ENCODE measurements at regions not wholly inside any gene's neighbourhood (a gene's known extent, or its start where the extent isn't known, plus 50 kb on each side); places are given as distances from the start of the nearest gene placed in this dataset.

GRCh38 chr9:82406456-82407085 lies 418.0 kb downstream of the SPATA31D1 start:
- no peak overlapping the region for H2BK5ac ChIP-seq (ENCODE audit: insufficient read length, low read length)
- no peak overlapping the region for H2AFZ ChIP-seq (ENCODE audit: low read length)
- no peak overlapping the region for H4K91ac ChIP-seq (ENCODE audit: insufficient read length, low read depth, low read length)
- no peak overlapping the region for H2BK20ac ChIP-seq (ENCODE audit: low read depth, low read length, poor library complexity, severe bottlenecking)
- no peak for TF ChIP-seq CTCF (conservative IDR thresholded peaks at IDR 0.05)
- no peaks in the 10 kb centered on the region for H3K36me3 Mint-ChIP-seq (ENCODE audit: insufficient read depth in 1 of 3, low read depth in 3 of 3)
- no peak overlapping the region; a peak in 1 of 7 replicates for H3K27ac Mint-ChIP-seq
- H3K23ac ChIP-seq (ENCODE audit: insufficient read length, low read depth, low read length): no peak overlapping the region
- H3K18ac ChIP-seq (ENCODE audit: insufficient read length, low read depth, low read length): no peak overlapping the region
- WGBS (ENCODE audit: extremely low coverage, insufficient read length, low lambda C conversion rate): no CpG with 5 or more reads among the region's 3 CpGs
- no peak overlapping the region for H3K4me3 Mint-ChIP-seq
- H3K27ac ChIP-seq (ENCODE audit: insufficient read length, low read depth, low read length): no peak overlapping the region
- no peaks in the 10 kb centered on the region for H3K27me3 ChIP-seq (ENCODE audit: insufficient read depth, low read length)
- no peaks in the 10 kb centered on the region for H3K27me3 Mint-ChIP-seq (ENCODE audit: low read depth)
- H3T11ph ChIP-seq (ENCODE audit: low read length): no peak overlapping the region
- H4K5ac ChIP-seq (ENCODE audit: insufficient read length, low read depth, low read length): no peak overlapping the region
- H3K23me2 ChIP-seq (ENCODE audit: insufficient read length, low read depth, low read length, poor library complexity, severe bottlenecking): no peaks in the 10 kb centered on the region
- H3K9me3 ChIP-seq (ENCODE audit: control insufficient read depth, low read depth, low read length): no peaks in the 10 kb centered on the region
- H3K14ac ChIP-seq (ENCODE audit: insufficient read depth, low read length): no peak overlapping the region
- H3K79me2 ChIP-seq (ENCODE audit: insufficient read depth, low read length): no peaks in the 10 kb centered on the region
- no peak overlapping the region for H2BK12ac ChIP-seq (ENCODE audit: insufficient read length, low read depth, low read length)
- H2AK5ac ChIP-seq (ENCODE audit: insufficient read length, low read length): no peak overlapping the region
- H4K8ac ChIP-seq (replicated peaks; ENCODE audit: insufficient read length, low read depth, low read length): no peak overlapping the region
- H2BK15ac ChIP-seq (ENCODE audit: low read depth, low read length): no peak overlapping the region
- no peak overlapping the region for H3K4ac ChIP-seq (ENCODE audit: low read depth, low read length)
- H2BK120ac ChIP-seq (ENCODE audit: low read depth, low read length, poor library complexity, severe bottlenecking): no peak overlapping the region
- no peak overlapping the region for H3K56ac ChIP-seq (ENCODE audit: insufficient read length, low read depth, low read length)
- no peaks in the 10 kb centered on the region for H3K9me3 Mint-ChIP-seq
- H3K4me2 ChIP-seq (ENCODE audit: insufficient read depth, insufficient read length, low read length): no peak overlapping the region
- no peak for DNase-seq
- H4K20me1 ChIP-seq (ENCODE audit: control insufficient read depth, insufficient read depth, insufficient read length): no peaks in the 10 kb centered on the region
- no peaks in the 10 kb centered on the region; the same call in 1 of the 2 replicates for H3K4me1 ChIP-seq (ENCODE audit: insufficient read depth, low read length)
- no peaks in the 10 kb centered on the region for H3K79me1 ChIP-seq (ENCODE audit: insufficient read depth, low read depth, low read length, poor library complexity, severe bottlenecking)
- no peak overlapping the region for H3K9ac ChIP-seq (ENCODE audit: extremely low read depth, insufficient read length, low read length)
- H3K4me1 Mint-ChIP-seq: no peaks in the 10 kb centered on the region
